ENCODE measurements at regions not wholly inside any gene's neighbourhood (a gene's known extent, or its start where the extent isn't known, plus 50 kb on each side); places are given as distances from the start of the nearest gene placed in this dataset.

- no peaks in the 10 kb centered on the region for H3F3A ChIP-seq (replicated peaks; ENCODE audit: insufficient read depth)
- H3K9me2 ChIP-seq: no peaks in the 10 kb centered on the region
- TF ChIP-seq, protein P1, sequence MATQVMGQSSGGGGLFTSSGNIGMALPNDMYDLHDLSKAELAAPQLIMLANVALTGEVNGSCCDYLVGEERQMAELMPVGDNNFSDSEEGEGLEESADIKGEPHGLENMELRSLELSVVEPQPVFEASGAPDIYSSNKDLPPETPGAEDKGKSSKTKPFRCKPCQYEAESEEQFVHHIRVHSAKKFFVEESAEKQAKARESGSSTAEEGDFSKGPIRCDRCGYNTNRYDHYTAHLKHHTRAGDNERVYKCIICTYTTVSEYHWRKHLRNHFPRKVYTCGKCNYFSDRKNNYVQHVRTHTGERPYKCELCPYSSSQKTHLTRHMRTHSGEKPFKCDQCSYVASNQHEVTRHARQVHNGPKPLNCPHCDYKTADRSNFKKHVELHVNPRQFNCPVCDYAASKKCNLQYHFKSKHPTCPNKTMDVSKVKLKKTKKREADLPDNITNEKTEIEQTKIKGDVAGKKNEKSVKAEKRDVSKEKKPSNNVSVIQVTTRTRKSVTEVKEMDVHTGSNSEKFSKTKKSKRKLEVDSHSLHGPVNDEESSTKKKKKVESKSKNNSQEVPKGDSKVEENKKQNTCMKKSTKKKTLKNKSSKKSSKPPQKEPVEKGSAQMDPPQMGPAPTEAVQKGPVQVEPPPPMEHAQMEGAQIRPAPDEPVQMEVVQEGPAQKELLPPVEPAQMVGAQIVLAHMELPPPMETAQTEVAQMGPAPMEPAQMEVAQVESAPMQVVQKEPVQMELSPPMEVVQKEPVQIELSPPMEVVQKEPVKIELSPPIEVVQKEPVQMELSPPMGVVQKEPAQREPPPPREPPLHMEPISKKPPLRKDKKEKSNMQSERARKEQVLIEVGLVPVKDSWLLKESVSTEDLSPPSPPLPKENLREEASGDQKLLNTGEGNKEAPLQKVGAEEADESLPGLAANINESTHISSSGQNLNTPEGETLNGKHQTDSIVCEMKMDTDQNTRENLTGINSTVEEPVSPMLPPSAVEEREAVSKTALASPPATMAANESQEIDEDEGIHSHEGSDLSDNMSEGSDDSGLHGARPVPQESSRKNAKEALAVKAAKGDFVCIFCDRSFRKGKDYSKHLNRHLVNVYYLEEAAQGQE (IDR thresholded peaks at IDR 0.05; ENCODE audit: low read depth, low read length): no peak
- TF ChIP-seq SMC3 (IDR thresholded peaks at IDR 0.05; ENCODE audit: low read depth, low read length) (no peak), EP300 (IDR thresholded peaks at IDR 0.05; ENCODE audit: borderline replicate concordance in 1 of 2, low read depth in 1 of 2, low read length in 1 of 2) (no peak), FOSL2 (IDR thresholded peaks at IDR 0.05; ENCODE audit: borderline replicate concordance, low read depth) (no peak), MXI1 (IDR thresholded peaks at IDR 0.05; ENCODE audit: low read depth, low read length) (no peak), NFIC (IDR thresholded peaks at IDR 0.05; ENCODE audit: borderline replicate concordance) (no peak), RCOR1 (IDR thresholded peaks at IDR 0.05; ENCODE audit: low read length) (no peak)
- TF ChIP-seq, protein P2, sequence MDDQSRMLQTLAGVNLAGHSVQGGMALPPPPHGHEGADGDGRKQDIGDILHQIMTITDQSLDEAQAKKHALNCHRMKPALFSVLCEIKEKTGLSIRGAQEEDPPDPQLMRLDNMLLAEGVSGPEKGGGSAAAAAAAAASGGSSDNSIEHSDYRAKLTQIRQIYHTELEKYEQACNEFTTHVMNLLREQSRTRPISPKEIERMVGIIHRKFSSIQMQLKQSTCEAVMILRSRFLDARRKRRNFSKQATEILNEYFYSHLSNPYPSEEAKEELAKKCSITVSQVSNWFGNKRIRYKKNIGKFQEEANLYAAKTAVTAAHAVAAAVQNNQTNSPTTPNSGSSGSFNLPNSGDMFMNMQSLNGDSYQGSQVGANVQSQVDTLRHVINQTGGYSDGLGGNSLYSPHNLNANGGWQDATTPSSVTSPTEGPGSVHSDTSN (IDR thresholded peaks at IDR 0.05): no peak
- H3K27me3 ChIP-seq (ENCODE audit: insufficient read depth): no peaks in the 10 kb centered on the region
- H3K9me3 ChIP-seq: no peaks in the 10 kb centered on the region
- no peaks in the 10 kb centered on the region for H3K79me2 ChIP-seq (ENCODE audit: insufficient read depth)
- ChIA-PET CTCF (interaction anchor here (0.7 kb wide), 1 partner anchor 15 kb away, joined by 3 read pairs; no protein-coding TSS in a partner anchor), POLR2A (no interaction called here)
- no peak overlapping the region for H3K27ac ChIP-seq (ENCODE audit: low read depth in 2 of 2, low read length in 1 of 2)
- no peak overlapping the region for H3K9ac ChIP-seq
- 70% methylated on average over 1 of the region's 1 CpG for WGBS (ENCODE audit: low lambda C conversion rate)
- H3K36me3 ChIP-seq (replicated peaks in 1 of 2; ENCODE audit: control insufficient read depth in 1 of 2, insufficient read depth in 2 of 2, low read length in 1 of 2): no peaks in the 10 kb centered on the region
- H3K4me3 ChIP-seq (ENCODE audit: low read depth in 2 of 2, low read length in 1 of 2): no peak overlapping the region
- H2AFZ ChIP-seq (ENCODE audit: low read depth): no peak overlapping the region
- H3K4me1 ChIP-seq (ENCODE audit: control insufficient read depth in 1 of 2, insufficient read depth in 2 of 2, low read depth in 1 of 2, low read length in 1 of 2): peaks cover 0 to 2% of the 10 kb centered on the region in 2 experiments; a peak in 1 of 4 replicates
- H3K4me2 ChIP-seq: no peak overlapping the region
- H4K20me1 ChIP-seq (ENCODE audit: insufficient read depth): no peaks in the 10 kb centered on the region
- DNase-seq: no peak
Observed at GRCh38 chr2:190589008-190589407, 54.5 kb upstream of the NEMP2 start.

- ChIA-PET CTCF (interaction anchor here (0.9 to 1.0 kb wide), 2 partner anchors 9 to 10 kb away, joined by 3 read pairs; no protein-coding TSS in a partner anchor), POLR2A (no interaction called here)
- H3K79me2 ChIP-seq (ENCODE audit: insufficient read depth): no peaks in the 10 kb centered on the region
- no peaks in the 10 kb centered on the region for H3K36me3 ChIP-seq (replicated peaks in 1 of 2; ENCODE audit: control insufficient read depth in 1 of 2, insufficient read depth in 2 of 2, low read length in 1 of 2)
- no peak overlapping the region for H2AFZ ChIP-seq (ENCODE audit: low read depth)
- no peak overlapping the region for H3K4me3 ChIP-seq (ENCODE audit: low read depth in 2 of 2, low read length in 1 of 2)
- H3F3A ChIP-seq (replicated peaks; ENCODE audit: insufficient read depth): no peaks in the 10 kb centered on the region
- no peaks in the 10 kb centered on the region for H3K9me2 ChIP-seq
- H3K27me3 ChIP-seq (ENCODE audit: insufficient read depth): no peaks in the 10 kb centered on the region
- 85% methylated on average over 3 of the region's 3 CpGs for WGBS (ENCODE audit: low lambda C conversion rate)
- no peaks in the 10 kb centered on the region for H3K4me1 ChIP-seq (ENCODE audit: control insufficient read depth in 1 of 2, insufficient read depth in 2 of 2, low read depth in 1 of 2, low read length in 1 of 2)
- DNase-seq: no peak
- no peaks in the 10 kb centered on the region for H3K9me3 ChIP-seq
- no peaks in the 10 kb centered on the region for H4K20me1 ChIP-seq (ENCODE audit: insufficient read depth)
- no peak overlapping the region for H3K9ac ChIP-seq
- no peak overlapping the region for H3K27ac ChIP-seq (ENCODE audit: low read depth in 2 of 2, low read length in 1 of 2)
- H3K4me2 ChIP-seq: no peak overlapping the region
- TF ChIP-seq MEF2A (IDR thresholded peaks at IDR 0.05; ENCODE audit: borderline replicate concordance, low read depth) (no peak), GATA2 (CRISPR knock-in tag; IDR thresholded peaks at IDR 0.05) (no peak), IRF3 (IDR thresholded peaks at IDR 0.05; ENCODE audit: low read depth, low read length) (no peak), EP300 (IDR thresholded peaks at IDR 0.05; ENCODE audit: borderline replicate concordance in 1 of 2, low read depth in 1 of 2, low read length in 1 of 2) (no peak), EZH2phosphoT487 (IDR thresholded peaks at IDR 0.05; ENCODE audit: borderline replicate concordance, low read depth) (no peak), TCF12 (IDR thresholded peaks at IDR 0.05) (no peak)
- TF ChIP-seq, protein P3, sequence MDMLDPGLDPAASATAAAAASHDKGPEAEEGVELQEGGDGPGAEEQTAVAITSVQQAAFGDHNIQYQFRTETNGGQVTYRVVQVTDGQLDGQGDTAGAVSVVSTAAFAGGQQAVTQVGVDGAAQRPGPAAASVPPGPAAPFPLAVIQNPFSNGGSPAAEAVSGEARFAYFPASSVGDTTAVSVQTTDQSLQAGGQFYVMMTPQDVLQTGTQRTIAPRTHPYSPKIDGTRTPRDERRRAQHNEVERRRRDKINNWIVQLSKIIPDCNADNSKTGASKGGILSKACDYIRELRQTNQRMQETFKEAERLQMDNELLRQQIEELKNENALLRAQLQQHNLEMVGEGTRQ (IDR thresholded peaks at IDR 0.05; ENCODE audit: borderline replicate concordance, low read depth, low read length): no peak
- TF ChIP-seq, protein P1 (IDR thresholded peaks at IDR 0.05; ENCODE audit: low read depth, low read length): no peak
Observed at GRCh38 chr2:190591437-190591836, 56.9 kb upstream of the NEMP2 start.

Measured in SK-N-SH (cell line).